ENCODE measurements at regions not wholly inside any gene's neighbourhood (a gene's known extent, or its start where the extent isn't known, plus 50 kb on each side); places are given as distances from the start of the nearest gene placed in this dataset.

DNA sequence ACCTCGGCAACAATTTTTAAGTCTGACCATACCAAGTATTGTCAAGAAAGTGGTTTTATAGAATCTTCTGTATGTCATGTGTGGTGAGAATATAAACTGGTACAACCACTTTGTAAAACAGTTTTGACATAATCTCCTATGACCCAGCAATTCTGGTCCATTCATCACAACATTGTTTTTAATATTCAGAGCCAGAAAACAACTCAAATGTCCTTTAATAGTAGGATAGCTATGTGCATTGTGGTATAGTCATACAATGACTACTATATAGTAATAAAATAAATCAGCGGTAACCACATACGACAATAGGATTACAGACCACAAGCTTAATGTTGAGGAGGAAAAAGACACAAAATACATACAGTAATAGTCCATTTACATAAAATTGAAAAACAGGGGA lies 175.2 kb upstream of the SPATS2L start:
- TF ChIP-seq, protein P1, sequence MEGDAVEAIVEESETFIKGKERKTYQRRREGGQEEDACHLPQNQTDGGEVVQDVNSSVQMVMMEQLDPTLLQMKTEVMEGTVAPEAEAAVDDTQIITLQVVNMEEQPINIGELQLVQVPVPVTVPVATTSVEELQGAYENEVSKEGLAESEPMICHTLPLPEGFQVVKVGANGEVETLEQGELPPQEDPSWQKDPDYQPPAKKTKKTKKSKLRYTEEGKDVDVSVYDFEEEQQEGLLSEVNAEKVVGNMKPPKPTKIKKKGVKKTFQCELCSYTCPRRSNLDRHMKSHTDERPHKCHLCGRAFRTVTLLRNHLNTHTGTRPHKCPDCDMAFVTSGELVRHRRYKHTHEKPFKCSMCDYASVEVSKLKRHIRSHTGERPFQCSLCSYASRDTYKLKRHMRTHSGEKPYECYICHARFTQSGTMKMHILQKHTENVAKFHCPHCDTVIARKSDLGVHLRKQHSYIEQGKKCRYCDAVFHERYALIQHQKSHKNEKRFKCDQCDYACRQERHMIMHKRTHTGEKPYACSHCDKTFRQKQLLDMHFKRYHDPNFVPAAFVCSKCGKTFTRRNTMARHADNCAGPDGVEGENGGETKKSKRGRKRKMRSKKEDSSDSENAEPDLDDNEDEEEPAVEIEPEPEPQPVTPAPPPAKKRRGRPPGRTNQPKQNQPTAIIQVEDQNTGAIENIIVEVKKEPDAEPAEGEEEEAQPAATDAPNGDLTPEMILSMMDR (IDR thresholded peaks at IDR 0.05) = no peak
- TF ChIP-seq POLR2A (IDR thresholded peaks at IDR 0.05) (no peak), EP300 (IDR thresholded peaks at IDR 0.05) (no peak)
